Fibroblast of lung (primary cell): ENCODE measurements at regions not wholly inside any gene's neighbourhood (a gene's known extent, or its start where the extent isn't known, plus 50 kb on each side); places are given as distances from the start of the nearest gene placed in this dataset.

Source experiments
- DNase-seq, 2 donors: peaks; one replicate each; pipeline versions ENCODE4 v3.0.0 to v3.0.0-alpha.2; 2010; ENCODE audit warnings: low read depth in 2 of 2
- H2AFZ ChIP-seq: 2 replicates; pipeline ENCODE4 v1.5.1; 2012; ENCODE audit warnings: low read length, control low read depth, inconsistent platforms
- H3K27ac ChIP-seq: 2 replicates; pipeline ENCODE4 v1.5.1; 2011; ENCODE audit warnings: low read length, control low read depth; ENCODE audit not compliant: insufficient read depth
- H3K27me3 ChIP-seq: 2 replicates; pipeline ENCODE4 v1.5.1; 2011; ENCODE audit warnings: mild to moderate bottlenecking, low read length; ENCODE audit not compliant: control insufficient read depth, insufficient read depth
- H3K36me3 ChIP-seq: 2 replicates; pipeline ENCODE4 v1.5.1; 2011; ENCODE audit warnings: low read length; ENCODE audit not compliant: control insufficient read depth, insufficient read depth
- H3K4me1 ChIP-seq: 2 replicates; pipeline ENCODE4 v1.5.1; 2011; ENCODE audit warnings: low read length; ENCODE audit not compliant: control insufficient read depth, insufficient read depth; ENCODE audit errors: extremely low read depth
- H3K4me2 ChIP-seq: 2 replicates; pipeline ENCODE4 v1.5.1; 2011; ENCODE audit warnings: low read length, control low read depth; ENCODE audit not compliant: insufficient read depth; ENCODE audit errors: extremely low read depth
- H3K4me3 ChIP-seq, 4 experiments: fragments of 200-600 bp in 1 of 4; sonication (generic) in 1 of 4; replicated peaks in 1 of 4; 2 replicates each; pipeline ENCODE4 v1.5.1; 2011 to 2016; ENCODE audit warnings: low read length in 4 of 4, low read depth in 3 of 4, mild to moderate bottlenecking in 3 of 4, control low read depth in 2 of 4, inconsistent platforms in 1 of 4, mixed read lengths in 1 of 4; ENCODE audit not compliant: insufficient read depth in 1 of 4; ENCODE audit errors: control extremely low read depth in 1 of 4
- H3K79me2 ChIP-seq: 2 replicates; pipeline ENCODE4 v1.5.1; 2012; ENCODE audit warnings: mild to moderate bottlenecking, low read length, inconsistent platforms; ENCODE audit not compliant: control insufficient read depth, insufficient read depth
- H3K9ac ChIP-seq: 2 replicates; pipeline ENCODE4 v1.5.1; 2011; ENCODE audit warnings: mild to moderate bottlenecking, low read length, control low read depth; ENCODE audit not compliant: insufficient read depth
- H3K9me3 ChIP-seq: 2 replicates; pipeline ENCODE4 v1.5.1; 2012; ENCODE audit warnings: low read depth, low read length; ENCODE audit not compliant: control insufficient read depth, insufficient read depth
- H4K20me1 ChIP-seq: 2 replicates; pipeline ENCODE4 v1.5.1; 2011; ENCODE audit warnings: low read length; ENCODE audit not compliant: control insufficient read depth, insufficient read depth; ENCODE audit errors: extremely low read depth
- EZH2 ChIP-seq: IDR thresholded peaks from 2 replicates; pipeline ENCODE4 v1.5.1; 2012; ENCODE audit warnings: low read length, control low read depth, mild to moderate bottlenecking; ENCODE audit errors: missing control alignments
- TF ChIP-seq, protein P1 (sequence below), 2 donors: IDR thresholded peaks in 1 of 2; conservative IDR thresholded peaks in 1 of 2; 1 replicate in 1 of 2; 2 replicates in 1 of 2; pipeline ENCODE4 v1.5.1; 2011 to 2012; ENCODE audit warnings: low read length in 2 of 2, control low read depth in 1 of 2, inconsistent platforms in 1 of 2, low read depth in 1 of 2, mild to moderate bottlenecking in 1 of 2

DNA sequence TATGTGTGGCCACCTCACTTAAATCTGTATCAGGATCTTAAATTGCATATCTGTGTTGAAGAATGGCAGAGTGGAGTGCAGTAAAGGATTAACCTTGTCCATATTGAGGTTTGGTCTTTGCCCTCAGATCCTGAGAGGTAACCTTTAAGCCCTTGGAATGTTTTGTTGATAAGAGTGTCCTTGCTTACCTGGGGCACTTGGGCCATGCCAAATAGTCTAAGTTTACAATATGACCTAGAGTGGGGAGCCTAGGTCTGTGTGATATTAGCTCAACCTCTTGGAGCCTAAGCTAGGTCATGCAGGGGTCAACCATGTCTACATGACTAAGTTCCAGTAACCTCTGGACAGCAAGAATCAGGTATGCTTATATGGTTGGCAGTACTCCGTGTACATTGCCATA lies 792.5 kb downstream of the DIAPH3 start:
- Histone ChIP-seq H2AFZ (no peak overlapping the region), H3K27me3 (no peaks in the 10 kb centered on the region), H3K9ac (no peak overlapping the region), H3K4me3 (no peak overlapping the region), H3K36me3 (no peaks in the 10 kb centered on the region), H3K27ac (no peak overlapping the region), H3K4me2 (no peak overlapping the region), H3K9me3 (no peaks in the 10 kb centered on the region), H3K4me1 (no peaks in the 10 kb centered on the region), H3K79me2 (no peaks in the 10 kb centered on the region), H4K20me1 (no peaks in the 10 kb centered on the region)
- DNase-seq: no peak
- TF ChIP-seq EZH2: no peak

DNA sequence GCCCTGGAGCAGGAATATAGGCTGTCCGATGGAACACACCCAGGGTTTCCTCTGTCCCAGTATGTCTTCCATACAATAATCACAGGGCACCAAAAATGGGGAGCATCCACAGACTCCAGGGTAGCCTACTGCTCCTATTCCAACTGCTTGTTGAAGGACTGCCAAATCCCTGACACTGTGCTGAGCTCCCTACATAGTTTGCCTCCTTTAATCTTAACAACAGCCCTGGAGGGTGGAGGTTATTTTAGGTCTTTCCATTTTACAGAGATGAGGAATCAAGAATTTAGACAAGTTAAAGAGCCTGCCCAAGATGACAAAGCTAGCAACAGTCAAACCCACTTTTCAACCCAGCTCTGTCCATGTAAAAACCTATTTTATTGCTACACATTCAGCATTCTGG lies 790.4 kb downstream of the DIAPH3 start:
- Histone ChIP-seq H3K9me3 (no peaks in the 10 kb centered on the region), H3K4me1 (no peaks in the 10 kb centered on the region), H3K27ac (no peak overlapping the region), H3K4me3 (no peak overlapping the region), H3K27me3 (no peaks in the 10 kb centered on the region), H3K4me2 (no peak overlapping the region), H3K9ac (no peak overlapping the region), H4K20me1 (no peaks in the 10 kb centered on the region), H3K36me3 (no peaks in the 10 kb centered on the region), H2AFZ (no peak overlapping the region), H3K79me2 (no peaks in the 10 kb centered on the region)
- DNase-seq: no peak
- no peak for TF ChIP-seq EZH2
- TF ChIP-seq, protein P1, sequence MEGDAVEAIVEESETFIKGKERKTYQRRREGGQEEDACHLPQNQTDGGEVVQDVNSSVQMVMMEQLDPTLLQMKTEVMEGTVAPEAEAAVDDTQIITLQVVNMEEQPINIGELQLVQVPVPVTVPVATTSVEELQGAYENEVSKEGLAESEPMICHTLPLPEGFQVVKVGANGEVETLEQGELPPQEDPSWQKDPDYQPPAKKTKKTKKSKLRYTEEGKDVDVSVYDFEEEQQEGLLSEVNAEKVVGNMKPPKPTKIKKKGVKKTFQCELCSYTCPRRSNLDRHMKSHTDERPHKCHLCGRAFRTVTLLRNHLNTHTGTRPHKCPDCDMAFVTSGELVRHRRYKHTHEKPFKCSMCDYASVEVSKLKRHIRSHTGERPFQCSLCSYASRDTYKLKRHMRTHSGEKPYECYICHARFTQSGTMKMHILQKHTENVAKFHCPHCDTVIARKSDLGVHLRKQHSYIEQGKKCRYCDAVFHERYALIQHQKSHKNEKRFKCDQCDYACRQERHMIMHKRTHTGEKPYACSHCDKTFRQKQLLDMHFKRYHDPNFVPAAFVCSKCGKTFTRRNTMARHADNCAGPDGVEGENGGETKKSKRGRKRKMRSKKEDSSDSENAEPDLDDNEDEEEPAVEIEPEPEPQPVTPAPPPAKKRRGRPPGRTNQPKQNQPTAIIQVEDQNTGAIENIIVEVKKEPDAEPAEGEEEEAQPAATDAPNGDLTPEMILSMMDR (conservative IDR thresholded peaks at IDR 0.05 in 1 of 2, IDR thresholded peaks at IDR 0.05 in 1 of 2; ENCODE audit: low read depth in 1 of 2, low read length in 2 of 2): no peak

DNA sequence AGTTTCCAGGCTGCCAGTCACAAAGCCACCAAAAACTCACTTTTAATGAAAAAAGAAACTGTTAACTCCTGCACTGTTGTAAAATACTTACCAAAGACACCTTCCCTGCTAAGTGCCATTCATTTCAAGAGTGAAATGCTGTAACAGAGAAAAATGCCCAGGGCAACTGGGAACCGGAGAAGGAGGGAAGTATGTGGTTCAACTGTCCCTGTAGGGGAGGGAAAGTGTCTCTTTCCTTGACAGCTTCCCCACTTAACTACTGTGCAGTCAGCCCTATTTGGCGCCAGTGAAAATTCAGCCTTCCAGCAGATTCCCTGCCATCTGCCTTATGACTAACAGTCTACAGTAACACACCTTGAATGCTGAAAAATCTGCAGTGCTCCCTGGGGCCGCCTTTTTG lies 789.0 kb downstream of the DIAPH3 start:
- Histone ChIP-seq H2AFZ (no peak overlapping the region), H3K36me3 (no peaks in the 10 kb centered on the region), H3K79me2 (no peaks in the 10 kb centered on the region), H3K27me3 (no peaks in the 10 kb centered on the region), H3K4me1 (no peaks in the 10 kb centered on the region), H3K27ac (no peak overlapping the region), H3K4me2 (no peak overlapping the region), H3K9ac (no peak overlapping the region), H4K20me1 (no peaks in the 10 kb centered on the region), H3K9me3 (no peaks in the 10 kb centered on the region), H3K4me3 (no peak overlapping the region)
- TF ChIP-seq, protein P1 (conservative IDR thresholded peaks at IDR 0.05 in 1 of 2, IDR thresholded peaks at IDR 0.05 in 1 of 2; ENCODE audit: low read depth in 1 of 2, low read length in 2 of 2): no peak
- no peak for TF ChIP-seq EZH2
- DNase-seq: no peak
